IMR-90 (cell line): ENCODE measurements at regions not wholly inside any gene's neighbourhood (a gene's known extent, or its start where the extent isn't known, plus 50 kb on each side); places are given as distances from the start of the nearest gene placed in this dataset.

Experiments
- ATAC-seq: fragments of 200-7000 bp; cut with Tn5 transposase; 2 replicates; pipeline ENCODE4 v1.9.1; 2020; ENCODE audit warnings: low read depth, mild to moderate bottlenecking, moderate library complexity
- BruUV-seq: library from RNA; stranded (reverse); fragments of 400-500 nt; replicated peaks from 2 replicates; lab custom pipeline; 2021; lab: Mats Ljungman, UMichigan
- CTCF ChIA-PET: fragments of 300-600 bp; formaldehyde crosslinking; extraction: SDS; loops from one replicate; lab custom pipeline; 2021; ENCODE audit warnings: antibody characterized with exemption; lab: Yijun Ruan, JAX
- POLR2A ChIA-PET: fragments of 300-600 bp; sonication (Branson Sonifier 250); formaldehyde crosslinking; loops from one replicate; lab custom pipeline; 2022; ENCODE audit warnings: antibody characterized with exemption; ENCODE audit not compliant: unreplicated experiment; lab: Charles Lee
- DNase-seq: peaks from one replicate; pipeline ENCODE4 v3.0.0; 2013
- H2AFZ ChIP-seq: replicated peaks from 2 replicates; pipeline ENCODE3; 2013; ENCODE audit warnings: low read length, mild to moderate bottlenecking; ENCODE audit not compliant: poor library complexity
- H2AK5ac ChIP-seq: 2 replicates; pipeline ENCODE4 v1.6.1; 2013; ENCODE audit warnings: low read depth, low read length, inconsistent platforms
- H2AK9ac ChIP-seq: replicated peaks from 2 replicates; pipeline ENCODE3; 2013; ENCODE audit warnings: mild to moderate bottlenecking, low read depth, low read length, moderate library complexity; ENCODE audit not compliant: poor library complexity
- H2BK120ac ChIP-seq: 2 replicates; pipeline ENCODE4 v1.6.1; 2013; ENCODE audit warnings: low read depth, low read length, inconsistent platforms
- H2BK15ac ChIP-seq: 3 replicates; pipeline ENCODE4 v1.6.1; 2013; ENCODE audit warnings: low read depth, low read length, inconsistent platforms
- H2BK20ac ChIP-seq: 2 replicates; pipeline ENCODE4 v1.6.1; 2013; ENCODE audit warnings: low read depth, mild to moderate bottlenecking, inconsistent platforms, low read length, moderate library complexity
- H2BK5ac ChIP-seq: 2 replicates; pipeline ENCODE4 v1.6.1; 2013; ENCODE audit warnings: mild to moderate bottlenecking, low read depth, low read length, inconsistent platforms; ENCODE audit not compliant: poor library complexity, severe bottlenecking
- H3K14ac ChIP-seq: replicated peaks from 2 replicates; pipeline ENCODE4 v1.6.1; 2013; ENCODE audit warnings: low read depth, low read length, inconsistent platforms
- H3K18ac ChIP-seq: 2 replicates; pipeline ENCODE4 v1.6.1; 2013; ENCODE audit warnings: low read depth, low read length, control low read depth
- H3K23ac ChIP-seq: 2 replicates; pipeline ENCODE4 v1.6.1; 2013; ENCODE audit warnings: low read depth, low read length, inconsistent platforms
- H3K27ac ChIP-seq: 2 replicates; pipeline ENCODE4 v1.5.1; 2013; ENCODE audit warnings: mild to moderate bottlenecking, control low read depth, low read length; ENCODE audit not compliant: insufficient read depth
- H3K27me3 ChIP-seq: 2 replicates; pipeline ENCODE4 v1.6.1; 2013; ENCODE audit warnings: low read length; ENCODE audit not compliant: control insufficient read depth, insufficient read depth
- H3K36me3 ChIP-seq: 2 replicates; pipeline ENCODE4 v1.6.1; 2013; ENCODE audit warnings: low read length, mixed read lengths; ENCODE audit not compliant: control insufficient read depth, insufficient read depth
- H3K4ac ChIP-seq: 2 replicates; pipeline ENCODE4 v1.6.1; 2013; ENCODE audit warnings: low read depth, low read length, inconsistent platforms
- H3K4me1 ChIP-seq: 2 replicates; pipeline ENCODE4 v1.6.1; 2013; ENCODE audit warnings: low read length, mixed read lengths; ENCODE audit not compliant: control insufficient read depth, insufficient read depth
- H3K4me2 ChIP-seq: 2 replicates; pipeline ENCODE4 v1.6.1; 2013; ENCODE audit warnings: low read depth, mild to moderate bottlenecking, control low read depth, low read length, moderate library complexity
- H3K4me3 ChIP-seq: 2 replicates; pipeline ENCODE4 v1.5.1; 2013; ENCODE audit warnings: low read depth, mild to moderate bottlenecking, control low read depth, low read length, moderate library complexity; ENCODE audit not compliant: insufficient read depth
- H3K56ac ChIP-seq: 2 replicates; pipeline ENCODE4 v1.6.1; 2013; ENCODE audit warnings: low read length, inconsistent platforms; ENCODE audit not compliant: insufficient read depth; ENCODE audit errors: extremely low read depth
- H3K79me1 ChIP-seq, 2 experiments: 2 replicates each; pipeline ENCODE4 v1.6.1; 2013; ENCODE audit warnings: low read length in 2 of 2, inconsistent platforms in 1 of 2, low read depth in 1 of 2
- H3K9ac ChIP-seq: 2 replicates; pipeline ENCODE4 v1.6.1; 2013; ENCODE audit warnings: low read depth, low read length, control low read depth
- H3K9me1 ChIP-seq: 2 replicates; pipeline ENCODE4 v1.6.1; 2013; ENCODE audit warnings: low read length, inconsistent platforms; ENCODE audit not compliant: insufficient read depth
- H3K9me3 ChIP-seq: 2 replicates; pipeline ENCODE4 v1.6.1; 2013; ENCODE audit warnings: low read length; ENCODE audit not compliant: control insufficient read depth, insufficient read depth
- H4K20me1 ChIP-seq: 2 replicates; pipeline ENCODE4 v1.6.1; 2013; ENCODE audit warnings: low read length, inconsistent platforms; ENCODE audit not compliant: insufficient read depth
- H4K5ac ChIP-seq: 2 replicates; pipeline ENCODE4 v1.6.1; 2013; ENCODE audit warnings: mild to moderate bottlenecking, low read depth, low read length, control low read depth
- H4K8ac ChIP-seq, 2 experiments: 2 replicates each; pipeline ENCODE4 v1.6.1; 2013; ENCODE audit warnings: low read depth in 2 of 2, low read length in 2 of 2, control low read depth in 1 of 2, inconsistent platforms in 1 of 2
- H4K91ac ChIP-seq: 2 replicates; pipeline ENCODE4 v1.6.1; 2013; ENCODE audit warnings: low read depth, low read length, inconsistent platforms; ENCODE audit not compliant: insufficient read depth
- CEBPB ChIP-seq: IDR thresholded peaks from 2 replicates; pipeline ENCODE4 v1.6.1; 2012; ENCODE audit warnings: low read depth, low read length, improper control_type of control experiment
- CHD1 ChIP-seq: IDR thresholded peaks from 2 replicates; pipeline ENCODE4 v1.6.1; 2012; ENCODE audit warnings: low read depth, low read length, improper control_type of control experiment
- CTCF ChIP-seq: conservative IDR thresholded peaks from 2 replicates; pipeline ENCODE4 v1.5.1; 2012; ENCODE audit warnings: mild to moderate bottlenecking, low read depth, low read length, improper control_type of control experiment
- ELK1 ChIP-seq: fragments of 150-350 bp; IDR thresholded peaks from 2 replicates; pipeline ENCODE4 v1.6.1; 2016; ENCODE audit warnings: low read depth, mild to moderate bottlenecking, low read length, moderate library complexity, borderline replicate concordance
- FOS ChIP-seq: fragments of 150-350 bp; IDR thresholded peaks from 2 replicates; pipeline ENCODE4 v1.6.1; 2016; ENCODE audit warnings: low read depth, low read length
- MXI1 ChIP-seq: IDR thresholded peaks from 2 replicates; pipeline ENCODE4 v1.6.1; 2012; ENCODE audit warnings: low read depth, mild to moderate bottlenecking, low read length, moderate library complexity, borderline replicate concordance
- NFE2L2 ChIP-seq: fragments of 150-350 bp; IDR thresholded peaks from 2 replicates; pipeline ENCODE4 v1.6.1; 2016; ENCODE audit warnings: low read depth, mild to moderate bottlenecking, low read length
- POLR2A ChIP-seq: IDR thresholded peaks from 2 replicates; pipeline ENCODE4 v1.6.1; 2012; ENCODE audit warnings: mild to moderate bottlenecking, low read depth, low read length
- RAD21 ChIP-seq: IDR thresholded peaks from 2 replicates; pipeline ENCODE4 v1.6.1; 2012; ENCODE audit warnings: low read length, improper control_type of control experiment
- RCOR1 ChIP-seq: IDR thresholded peaks from 2 replicates; pipeline ENCODE4 v1.6.1; 2012; ENCODE audit warnings: mild to moderate bottlenecking, low read length, improper control_type of control experiment; ENCODE audit not compliant: insufficient replicate concordance
- RFX5 ChIP-seq: IDR thresholded peaks from 2 replicates; pipeline ENCODE4 v1.8.0; 2012; ENCODE audit warnings: low read depth, mild to moderate bottlenecking, low read length, moderate library complexity
- SMC3 ChIP-seq: fragments of 150-350 bp; IDR thresholded peaks from 2 replicates; pipeline ENCODE4 v1.6.1; 2016; ENCODE audit warnings: low read depth, mild to moderate bottlenecking, antibody characterized with exemption, low read length, moderate library complexity
- USF2 ChIP-seq: fragments of 150-350 bp; IDR thresholded peaks from 2 replicates; pipeline ENCODE4 v1.6.1; 2017; ENCODE audit warnings: mild to moderate bottlenecking, antibody characterized with exemption, low read length, low read depth
- WGBS, 2 experiments: methylation state at CpG; one replicate each; pipeline versions ENCODE4 v1.1.5 to v1.1.7; 2013; ENCODE audit warnings: missing lambda C conversion rate in 2 of 2; ENCODE audit not compliant: insufficient read length in 1 of 2; ENCODE audit errors: extremely low coverage in 2 of 2; 5-methylcytosine and 5-hydroxymethylcytosine counted together
- dilution Hi-C: fragments of 300-500 bp; cut with HindIII; formaldehyde crosslinking; loops from one replicate; pipeline ENCODE4 v1.14.3; 2018; ENCODE audit warnings: low sequenced_read_pairs; ENCODE audit not compliant: unreplicated experiment
- in situ Hi-C: fragments of 300-500 bp; cut with MboI; formaldehyde crosslinking; loops from 3 replicates; pipeline ENCODE4 v1.14.3; 2019; ENCODE audit warnings: low sequenced_read_pairs, inconsistent platforms, mixed read lengths
- intact Hi-C: fragments of 100-400 bp; cut with micrococcal nuclease; formaldehyde crosslinking; loops from 2 replicates; pipeline ENCODE4 v1.10.0; 2022

- Histone ChIP-seq H2AK5ac (no peak overlapping the region), H2BK20ac (no peak overlapping the region), H4K91ac (no peak overlapping the region), H3K18ac (no peak overlapping the region), H3K27ac (no peak overlapping the region), H4K20me1 (no peaks in the 10 kb centered on the region), H3K4ac (no peak overlapping the region), H2BK15ac (no peak overlapping the region), H3K36me3 (no peaks in the 10 kb centered on the region), H3K27me3 (no peaks in the 10 kb centered on the region), H3K9me1 (no peaks in the 10 kb centered on the region), H2AK9ac (no peak overlapping the region), H3K79me1 (no peaks in the 10 kb centered on the region), H2AFZ (no peak overlapping the region), H3K14ac (no peak overlapping the region), H4K5ac (no peak overlapping the region), H3K23ac (no peak overlapping the region), H4K8ac (no peak overlapping the region), H2BK5ac (no peak overlapping the region), H3K4me1 (no peaks in the 10 kb centered on the region), H3K56ac (no peak overlapping the region), H3K9ac (no peak overlapping the region), H3K9me3 (peaks cover 4% of the 10 kb centered on the region; the same call in 1 of the 2 replicates), H3K4me3 (no peak overlapping the region), H2BK120ac (no peak overlapping the region), H3K4me2 (no peak overlapping the region)
- no TSS peak for BruUV-seq
- no peak for TF ChIP-seq SMC3
- no peak for TF ChIP-seq CTCF
- no peak for TF ChIP-seq ELK1
- no peak for TF ChIP-seq NFE2L2
- no peak for TF ChIP-seq RCOR1
- TF ChIP-seq CHD1 = no peak
- no peak for TF ChIP-seq CEBPB
- TF ChIP-seq USF2 = no peak
- TF ChIP-seq RFX5 = no peak
- no peak for TF ChIP-seq FOS
- no peak for TF ChIP-seq POLR2A
- TF ChIP-seq MXI1 = no peak
- TF ChIP-seq RAD21 = no peak
- dilution Hi-C loops (no loop called here), in situ Hi-C loops (no loop called here), intact Hi-C loops (no loop called here)
- ATAC-seq (no peak), DNase-seq (no peak)
- no CpG with 5 or more reads among the region's 2 CpGs for WGBS, 2 experiments
- ChIA-PET CTCF (no interaction called here), POLR2A (no interaction called here)
These were observed 1085.4 kb upstream of the CDH6 start for GRCh38 chr5:30108051-30108450.
